Osteocyte (in vitro differentiated cells): ENCODE measurements at regions not wholly inside any gene's neighbourhood (a gene's known extent, or its start where the extent isn't known, plus 50 kb on each side); places are given as distances from the start of the nearest gene placed in this dataset.

Source experiments
- DNase-seq: peaks from one replicate; pipeline ENCODE4 v3.0.0; 2021; ENCODE audit warnings: mixed read lengths; ENCODE audit not compliant: unreplicated experiment; ENCODE audit errors: extremely low spot score
- H3K27ac Mint-ChIP-seq: one replicate; pipeline ENCODE4 v1.8.0; 2021; ENCODE audit warnings: mild to moderate bottlenecking, mixed read lengths; ENCODE audit not compliant: unreplicated experiment
- H3K27me3 Mint-ChIP-seq: one replicate; pipeline ENCODE4 v1.8.0; 2021; ENCODE audit warnings: mixed read lengths; ENCODE audit not compliant: unreplicated experiment
- H3K36me3 Mint-ChIP-seq: one replicate; pipeline ENCODE4 v1.8.0; 2021; ENCODE audit warnings: mixed read lengths; ENCODE audit not compliant: unreplicated experiment
- H3K4me1 Mint-ChIP-seq: one replicate; pipeline ENCODE4 v1.8.0; 2021; ENCODE audit warnings: mixed read lengths; ENCODE audit not compliant: unreplicated experiment
- H3K4me3 Mint-ChIP-seq: one replicate; pipeline ENCODE4 v1.8.0; 2021; ENCODE audit warnings: mild to moderate bottlenecking, moderate library complexity, mixed read lengths; ENCODE audit not compliant: unreplicated experiment
- H3K9me3 Mint-ChIP-seq: one replicate; pipeline ENCODE4 v1.8.0; 2021; ENCODE audit warnings: mixed read lengths; ENCODE audit not compliant: unreplicated experiment
- TF ChIP-seq, protein P1 (sequence below): fragments of 200-600 bp; sonication (generic); IDR thresholded peaks from 2 replicates; pipeline ENCODE4 v1.5.0; 2021; ENCODE audit warnings: antibody characterized with exemption, mild to moderate bottlenecking, moderate library complexity

DNA sequence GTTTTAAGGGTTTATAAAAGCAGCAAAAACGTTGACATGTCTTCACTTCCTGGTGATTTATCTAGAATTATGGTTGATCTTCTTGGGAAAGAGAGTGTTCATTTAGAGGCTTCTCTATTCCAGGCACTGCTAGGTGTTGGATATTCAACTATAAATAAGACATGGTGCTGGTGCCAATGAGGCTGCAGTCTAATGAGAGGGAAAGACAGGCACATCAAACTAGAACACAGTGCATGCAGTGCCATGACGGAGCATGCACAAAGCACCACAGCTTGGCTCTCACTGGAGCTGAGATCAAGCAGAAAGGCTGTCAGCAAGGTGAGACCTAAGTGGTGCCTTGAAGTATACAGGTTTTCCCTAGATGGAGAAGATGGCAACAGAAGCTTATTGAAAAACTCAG is 126.5 kb downstream of the RMI1 start:
- peaks cover 2% of the 10 kb centered on the region for H3K4me1 Mint-ChIP-seq
- no peak overlapping the region for H3K27ac Mint-ChIP-seq
- H3K9me3 Mint-ChIP-seq = no peaks in the 10 kb centered on the region
- DNase-seq = no peak
- H3K4me3 Mint-ChIP-seq = no peak overlapping the region
- no peaks in the 10 kb centered on the region for H3K36me3 Mint-ChIP-seq
- H3K27me3 Mint-ChIP-seq = peaks cover 63% of the 10 kb centered on the region
- TF ChIP-seq, protein P1, sequence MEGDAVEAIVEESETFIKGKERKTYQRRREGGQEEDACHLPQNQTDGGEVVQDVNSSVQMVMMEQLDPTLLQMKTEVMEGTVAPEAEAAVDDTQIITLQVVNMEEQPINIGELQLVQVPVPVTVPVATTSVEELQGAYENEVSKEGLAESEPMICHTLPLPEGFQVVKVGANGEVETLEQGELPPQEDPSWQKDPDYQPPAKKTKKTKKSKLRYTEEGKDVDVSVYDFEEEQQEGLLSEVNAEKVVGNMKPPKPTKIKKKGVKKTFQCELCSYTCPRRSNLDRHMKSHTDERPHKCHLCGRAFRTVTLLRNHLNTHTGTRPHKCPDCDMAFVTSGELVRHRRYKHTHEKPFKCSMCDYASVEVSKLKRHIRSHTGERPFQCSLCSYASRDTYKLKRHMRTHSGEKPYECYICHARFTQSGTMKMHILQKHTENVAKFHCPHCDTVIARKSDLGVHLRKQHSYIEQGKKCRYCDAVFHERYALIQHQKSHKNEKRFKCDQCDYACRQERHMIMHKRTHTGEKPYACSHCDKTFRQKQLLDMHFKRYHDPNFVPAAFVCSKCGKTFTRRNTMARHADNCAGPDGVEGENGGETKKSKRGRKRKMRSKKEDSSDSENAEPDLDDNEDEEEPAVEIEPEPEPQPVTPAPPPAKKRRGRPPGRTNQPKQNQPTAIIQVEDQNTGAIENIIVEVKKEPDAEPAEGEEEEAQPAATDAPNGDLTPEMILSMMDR = no peak

DNA sequence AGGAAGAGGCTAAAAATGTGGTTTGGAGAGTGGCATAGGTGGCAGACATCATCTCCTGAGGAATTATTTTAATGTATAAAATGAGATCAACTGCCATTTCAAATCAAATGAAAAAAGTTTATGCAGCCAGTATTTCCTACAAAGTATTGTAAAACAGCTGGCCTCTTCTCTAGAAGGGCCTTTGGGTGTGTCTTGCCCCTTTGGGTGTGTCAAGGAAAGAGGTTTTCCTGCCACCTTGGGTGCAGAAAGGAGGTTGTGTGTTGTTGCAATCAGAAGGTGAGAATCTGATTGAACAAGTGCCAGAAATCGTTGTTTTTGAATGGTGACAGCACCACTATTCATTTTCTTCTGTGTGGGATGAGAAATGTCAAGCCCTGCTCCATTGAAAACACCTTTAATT is 127.4 kb downstream of the RMI1 start:
- no peak overlapping the region for H3K4me3 Mint-ChIP-seq
- H3K27ac Mint-ChIP-seq = no peak overlapping the region
- H3K9me3 Mint-ChIP-seq = peaks cover under 1% of the 10 kb centered on the region
- H3K27me3 Mint-ChIP-seq = peaks cover 60% of the 10 kb centered on the region
- TF ChIP-seq, protein P1 = no peak
- no peaks in the 10 kb centered on the region for H3K36me3 Mint-ChIP-seq
- H3K4me1 Mint-ChIP-seq = no peaks in the 10 kb centered on the region
- no peak for DNase-seq

DNA sequence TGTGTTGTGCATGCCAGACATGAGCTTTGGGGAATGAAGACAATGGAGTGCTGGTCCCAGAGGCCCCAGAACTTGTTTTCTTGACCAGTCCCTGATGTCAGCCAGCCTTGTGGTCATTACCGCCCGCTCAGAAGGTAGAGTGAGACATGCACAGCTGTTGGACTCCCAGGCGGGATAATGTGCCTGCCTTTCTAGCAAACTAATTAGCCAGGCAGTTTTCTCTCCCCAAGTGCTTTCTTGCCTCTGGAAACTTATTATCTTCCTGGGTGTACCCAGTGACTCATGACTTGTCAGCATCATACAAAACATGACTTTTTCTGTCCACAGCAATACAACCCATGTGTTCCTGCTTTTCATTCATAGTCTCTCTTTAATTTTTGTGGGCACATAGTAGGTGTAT is 131.1 kb downstream of the RMI1 start:
- no peak for DNase-seq
- TF ChIP-seq, protein P1 = no peak
- no peaks in the 10 kb centered on the region for H3K4me1 Mint-ChIP-seq
- peaks cover 68% of the 10 kb centered on the region for H3K27me3 Mint-ChIP-seq
- H3K27ac Mint-ChIP-seq = no peak overlapping the region
- no peaks in the 10 kb centered on the region for H3K36me3 Mint-ChIP-seq
- H3K9me3 Mint-ChIP-seq = peaks cover 32% of the 10 kb centered on the region
- no peak overlapping the region for H3K4me3 Mint-ChIP-seq

DNA sequence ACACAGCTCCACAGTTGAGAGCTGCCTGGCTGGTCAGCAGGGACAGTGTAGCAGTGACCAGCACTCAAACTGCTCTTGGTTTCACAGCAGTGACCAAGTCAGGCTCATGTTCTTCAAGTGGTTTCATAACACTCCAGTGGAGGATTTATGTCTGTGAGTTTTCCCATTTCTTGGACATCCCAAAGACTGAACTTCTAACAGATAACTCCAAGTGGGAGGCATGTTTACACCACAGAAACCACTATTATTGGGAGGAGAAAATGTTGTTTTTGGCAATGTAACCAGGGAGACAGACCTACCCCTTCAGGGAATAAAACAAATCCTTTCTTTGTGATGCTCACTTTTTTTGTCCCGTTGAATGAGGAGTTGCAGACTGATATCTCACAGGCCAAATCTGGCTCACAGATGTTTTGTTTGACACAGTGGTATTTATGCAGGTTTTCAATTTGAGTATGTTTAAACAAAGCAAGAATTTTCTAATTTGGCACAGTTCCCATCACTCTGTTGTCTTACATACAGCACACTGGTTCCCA is 141.5 kb downstream of the RMI1 start:
- Mint-ChIP-seq H3K4me3 (no peak overlapping the region), H3K9me3 (peaks cover 10% of the 10 kb centered on the region), H3K4me1 (peaks cover 17% of the 10 kb centered on the region), H3K27ac (no peak overlapping the region), H3K36me3 (no peaks in the 10 kb centered on the region), H3K27me3 (peaks cover 11% of the 10 kb centered on the region)
- no peak for DNase-seq
- TF ChIP-seq, protein P1 = no peak

DNA sequence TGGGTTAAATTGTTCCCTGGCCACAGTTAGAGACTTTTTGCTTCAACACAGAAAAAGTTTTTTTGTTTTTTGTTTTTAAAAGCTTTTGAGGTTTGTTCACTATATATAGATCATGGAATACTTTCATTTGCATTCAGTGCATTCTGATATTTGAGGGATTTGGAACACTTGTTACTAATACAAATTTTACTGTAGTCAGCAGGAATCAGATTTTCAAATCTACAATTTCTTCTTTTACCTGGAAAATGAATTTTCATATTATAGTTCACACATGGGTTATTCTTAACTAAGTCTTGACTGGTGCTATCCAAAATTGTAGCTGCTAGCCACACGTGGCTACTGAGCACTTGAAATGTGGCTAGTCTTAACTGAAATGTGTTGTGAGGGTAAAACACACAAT is 142.0 kb downstream of the RMI1 start:
- H3K9me3 Mint-ChIP-seq = peaks cover 5% of the 10 kb centered on the region
- no peak overlapping the region for H3K27ac Mint-ChIP-seq
- TF ChIP-seq, protein P1 = no peak
- H3K36me3 Mint-ChIP-seq = no peaks in the 10 kb centered on the region
- H3K4me1 Mint-ChIP-seq = peaks cover 17% of the 10 kb centered on the region
- DNase-seq = no peak
- peaks cover 10% of the 10 kb centered on the region for H3K27me3 Mint-ChIP-seq
- H3K4me3 Mint-ChIP-seq = no peak overlapping the region
